Sigmoid colon (tissue), 3 donors: ENCODE measurements at regions not wholly inside any gene's neighbourhood (a gene's known extent, or its start where the extent isn't known, plus 50 kb on each side); places are given as distances from the start of the nearest gene placed in this dataset.

Experiments used
- POLR2A ChIP-seq, 2 donors: fragments of 450-650 bp; IDR thresholded peaks; one replicate each; pipeline ENCODE4 v1.6.1; 2016; ENCODE audit warnings: antibody characterized with exemption in 2 of 2, mild to moderate bottlenecking in 2 of 2, moderate library complexity in 2 of 2
- TF ChIP-seq, protein P1 (sequence below), 4 experiments: fragments of 450-650 bp in 3 of 4; fragments of 200-600 bp in 1 of 4; IDR thresholded peaks; one replicate each; pipeline ENCODE4 v1.5.1; 2016 to 2019; ENCODE audit warnings: antibody characterized with exemption in 4 of 4, mild to moderate bottlenecking in 3 of 4, moderate library complexity in 2 of 4

- no peak for TF ChIP-seq POLR2A (IDR thresholded peaks at IDR 0.05)
- TF ChIP-seq, protein P1, sequence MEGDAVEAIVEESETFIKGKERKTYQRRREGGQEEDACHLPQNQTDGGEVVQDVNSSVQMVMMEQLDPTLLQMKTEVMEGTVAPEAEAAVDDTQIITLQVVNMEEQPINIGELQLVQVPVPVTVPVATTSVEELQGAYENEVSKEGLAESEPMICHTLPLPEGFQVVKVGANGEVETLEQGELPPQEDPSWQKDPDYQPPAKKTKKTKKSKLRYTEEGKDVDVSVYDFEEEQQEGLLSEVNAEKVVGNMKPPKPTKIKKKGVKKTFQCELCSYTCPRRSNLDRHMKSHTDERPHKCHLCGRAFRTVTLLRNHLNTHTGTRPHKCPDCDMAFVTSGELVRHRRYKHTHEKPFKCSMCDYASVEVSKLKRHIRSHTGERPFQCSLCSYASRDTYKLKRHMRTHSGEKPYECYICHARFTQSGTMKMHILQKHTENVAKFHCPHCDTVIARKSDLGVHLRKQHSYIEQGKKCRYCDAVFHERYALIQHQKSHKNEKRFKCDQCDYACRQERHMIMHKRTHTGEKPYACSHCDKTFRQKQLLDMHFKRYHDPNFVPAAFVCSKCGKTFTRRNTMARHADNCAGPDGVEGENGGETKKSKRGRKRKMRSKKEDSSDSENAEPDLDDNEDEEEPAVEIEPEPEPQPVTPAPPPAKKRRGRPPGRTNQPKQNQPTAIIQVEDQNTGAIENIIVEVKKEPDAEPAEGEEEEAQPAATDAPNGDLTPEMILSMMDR (IDR thresholded peaks at IDR 0.05), result no peak
Measured at GRCh38 chr21:38136201-38136600, 120.6 kb upstream of the KCNJ15 start.
